H54 (cell line): ENCODE measurements at regions not wholly inside any gene's neighbourhood (a gene's known extent, or its start where the extent isn't known, plus 50 kb on each side); places are given as distances from the start of the nearest gene placed in this dataset.
A peak's percentile ranks its signal among the peaks of the same experiment; 100 is the strongest.

ENCODE experiments used
- DNase-seq: peaks from one replicate; pipeline ENCODE4 v3.0.0; 2011; ENCODE audit warnings: low spot score, mixed read lengths; ENCODE audit not compliant: insufficient read length
- FAIRE-seq: peaks from 3 replicates; lab custom pipeline; 2011; peaks lifted over from hg19 to GRCh38; lab: Jason Lieb, UNC
- POLR2A ChIP-seq: IDR thresholded peaks from 2 replicates; pipeline ENCODE4 v1.6.1; 2011; ENCODE audit warnings: low read depth, mild to moderate bottlenecking, low read length

DNA sequence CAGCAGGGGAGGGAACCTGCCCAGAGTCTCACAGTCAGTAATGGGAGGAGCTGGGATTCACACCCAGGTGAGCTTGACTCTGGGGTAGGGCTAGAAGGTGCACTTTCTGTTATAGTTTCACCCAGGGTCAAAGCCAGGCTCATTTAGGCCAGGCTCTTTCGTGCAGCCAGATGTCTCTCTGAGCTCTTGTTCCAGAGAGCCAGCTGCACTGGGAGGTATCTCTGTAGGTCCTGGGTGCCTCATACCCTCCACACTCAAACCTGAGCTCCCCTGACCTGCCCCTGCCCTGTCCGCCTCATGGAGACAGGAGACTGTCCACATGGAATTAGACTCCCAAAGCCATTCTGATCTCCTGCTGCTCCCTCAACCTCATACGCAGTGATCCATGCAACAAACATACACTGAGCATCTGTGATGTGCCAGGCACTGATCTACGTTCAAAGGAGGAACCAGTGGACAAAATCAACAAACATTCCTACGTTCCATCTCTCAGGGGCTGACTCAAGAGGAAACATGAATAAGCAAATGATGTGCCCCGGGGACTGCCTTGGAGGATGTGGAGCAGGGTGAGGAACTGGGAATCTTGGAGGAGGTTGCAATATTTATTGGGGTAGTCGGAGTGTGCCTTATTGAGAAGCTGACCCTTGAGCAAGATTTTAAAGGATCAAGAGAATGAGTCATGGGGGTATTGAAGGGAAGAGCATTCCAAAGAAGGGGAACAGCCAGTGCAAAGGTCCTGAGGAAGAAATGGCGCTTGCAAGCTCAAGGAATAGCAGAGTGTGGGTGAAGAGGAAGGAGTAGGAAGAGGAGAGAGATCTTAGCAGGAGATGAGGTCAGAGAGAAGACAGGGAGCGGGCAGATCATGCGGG, 71.3 kb upstream of the TOX2 start:
- DNase-seq (peak; percentile 52), FAIRE-seq (peak; percentile 43)
- no peak for TF ChIP-seq POLR2A

DNA sequence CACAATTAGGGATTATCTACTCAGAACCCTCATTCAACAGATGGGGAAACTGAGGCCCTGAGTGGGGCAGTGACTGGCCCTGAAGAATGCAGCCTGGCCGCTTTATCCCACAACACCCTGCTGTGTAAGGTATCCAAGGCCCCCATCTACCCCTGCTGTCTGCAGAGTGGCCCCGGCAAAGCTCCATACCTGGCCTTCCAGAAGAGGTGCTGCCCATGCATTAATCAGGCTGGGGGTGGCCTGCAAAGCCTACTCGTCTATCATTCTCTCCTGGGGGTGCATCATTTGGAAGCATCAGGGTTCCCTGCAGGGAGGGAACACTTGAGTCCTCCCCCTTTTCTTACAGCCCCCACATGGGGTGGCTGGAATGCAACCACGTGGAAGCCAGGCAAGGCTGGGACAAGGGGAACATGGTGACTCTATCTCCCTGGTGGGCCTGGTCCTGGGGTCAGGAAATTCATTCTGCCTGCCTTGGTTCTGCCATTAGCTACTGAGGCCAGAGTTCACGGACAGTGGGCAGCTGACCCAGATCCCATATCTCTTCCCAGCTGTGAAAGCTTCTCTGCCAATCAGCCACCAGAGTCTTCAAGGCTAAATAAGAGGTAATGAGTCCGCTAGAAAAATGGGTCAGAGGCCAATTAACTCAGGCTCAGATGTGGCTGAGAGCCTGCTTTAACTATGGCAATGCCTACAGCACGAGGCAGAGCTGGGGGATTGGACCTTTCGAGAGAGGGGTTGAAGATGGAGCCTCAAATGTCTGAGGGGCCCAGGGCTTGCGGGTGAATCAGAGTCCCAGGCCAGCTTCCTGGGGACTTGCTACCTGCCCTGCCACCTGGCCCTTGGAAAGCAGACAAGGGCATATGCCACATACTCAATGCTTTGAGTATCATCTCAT, 72.3 kb upstream of the TOX2 start:
- TF ChIP-seq POLR2A = no peak
- DNase-seq (no peak), FAIRE-seq (no peak)

GRCh38 chr20:43840382-43841070, 74.1 kb upstream of the TOX2 start:
- DNase-seq (no peak), FAIRE-seq (no peak)
- TF ChIP-seq POLR2A = no peak

GRCh38 chr20:43839793-43840199, 74.9 kb upstream of the TOX2 start:
- no peak for DNase-seq
- no peak for FAIRE-seq
- no peak for TF ChIP-seq POLR2A

DNA sequence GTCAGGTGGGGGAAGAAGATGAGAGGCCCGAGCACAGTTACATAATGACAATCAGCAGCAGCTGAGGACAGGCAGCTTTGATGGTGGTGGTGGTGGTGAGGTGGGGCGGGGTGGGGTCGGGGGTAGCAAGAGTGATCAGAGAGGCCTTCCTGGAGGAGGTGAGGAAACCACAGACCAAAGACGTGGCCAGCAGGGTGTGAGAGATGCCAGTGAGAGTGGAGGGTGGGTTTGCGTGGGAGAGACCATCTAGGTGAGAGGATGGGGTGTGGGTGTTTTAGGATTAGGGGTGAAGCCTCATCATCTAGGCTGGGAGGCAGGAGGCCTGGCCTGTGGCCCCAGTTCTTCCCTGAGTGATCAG, 76.0 kb upstream of the TOX2 start:
- TF ChIP-seq POLR2A = no peak
- no peak for FAIRE-seq
- DNase-seq = no peak

GRCh38 chr20:43837856-43838702, 76.6 kb upstream of the TOX2 start:
- no peak for TF ChIP-seq POLR2A
- no peak for FAIRE-seq
- DNase-seq = no peak

DNA sequence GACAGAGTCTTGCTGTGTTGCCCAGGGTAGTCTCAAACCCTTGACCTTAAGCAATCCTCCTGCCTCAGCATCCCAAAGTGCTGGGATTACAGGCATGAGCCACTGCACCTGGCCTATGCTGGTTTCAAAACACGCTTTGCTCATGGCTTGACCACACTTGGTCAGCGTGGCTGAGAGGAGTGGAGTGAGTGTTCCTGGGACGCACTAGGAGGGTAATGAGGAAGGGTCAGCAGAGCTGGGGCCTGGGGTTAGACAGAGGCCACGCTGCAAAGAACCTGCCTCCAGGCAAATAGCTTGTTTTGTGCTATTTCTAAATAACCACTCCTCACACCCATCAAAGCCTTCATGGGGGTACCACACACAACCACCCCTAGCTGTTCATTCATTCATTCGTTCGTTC, 77.9 kb upstream of the TOX2 start:
- no peak for DNase-seq
- FAIRE-seq = no peak
- no peak for TF ChIP-seq POLR2A

DNA sequence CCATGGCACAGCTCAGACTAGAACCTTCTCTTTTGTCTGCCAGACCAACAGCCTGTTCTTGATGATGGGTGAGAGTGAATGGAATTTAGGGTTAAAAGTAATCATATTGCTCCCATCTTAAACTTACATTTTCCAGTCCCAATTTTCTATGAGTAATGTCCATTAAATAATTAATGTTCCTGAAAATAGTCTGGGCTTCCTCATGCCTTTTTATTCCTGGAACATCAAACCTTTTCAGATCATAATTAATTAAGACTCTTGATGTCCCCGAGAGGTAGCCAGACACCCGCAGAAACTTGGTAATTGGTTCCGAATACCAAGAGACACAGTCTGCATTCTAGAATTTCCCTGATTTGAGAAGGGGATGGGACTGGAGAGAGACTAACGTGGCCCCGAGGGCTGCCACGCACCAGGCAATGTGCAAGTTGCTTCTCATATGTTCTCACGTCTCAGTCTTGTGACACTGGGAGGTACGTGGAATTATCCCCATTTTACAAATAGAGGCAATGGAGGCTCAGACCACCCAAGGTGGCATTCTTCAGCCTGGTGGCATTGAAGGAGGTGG, 78.6 kb upstream of the TOX2 start:
- FAIRE-seq (no peak), DNase-seq (no peak)
- no peak for TF ChIP-seq POLR2A

- no peak for DNase-seq
- no peak for TF ChIP-seq POLR2A
- no peak for FAIRE-seq
Measured at GRCh38 chr20:43833511-43834395, 80.9 kb upstream of the TOX2 start.

- DNase-seq = no peak
- no peak for TF ChIP-seq POLR2A
- FAIRE-seq = no peak
Measured at GRCh38 chr20:43832961-43833360, 81.7 kb upstream of the TOX2 start.

GRCh38 chr20:43832096-43832816, 82.4 kb upstream of the TOX2 start:
- DNase-seq (no peak), FAIRE-seq (no peak)
- no peak for TF ChIP-seq POLR2A
